C1 segment of cervical spinal cord (tissue), 14 donors: ENCODE measurements at regions not wholly inside any gene's neighbourhood (a gene's known extent, or its start where the extent isn't known, plus 50 kb on each side); places are given as distances from the start of the nearest gene placed in this dataset.

Experiments
- DNase-seq, 14 donors: peaks; one replicate each; lab custom pipeline; 2025; lab: John Stamatoyannopoulos, UW

DNA sequence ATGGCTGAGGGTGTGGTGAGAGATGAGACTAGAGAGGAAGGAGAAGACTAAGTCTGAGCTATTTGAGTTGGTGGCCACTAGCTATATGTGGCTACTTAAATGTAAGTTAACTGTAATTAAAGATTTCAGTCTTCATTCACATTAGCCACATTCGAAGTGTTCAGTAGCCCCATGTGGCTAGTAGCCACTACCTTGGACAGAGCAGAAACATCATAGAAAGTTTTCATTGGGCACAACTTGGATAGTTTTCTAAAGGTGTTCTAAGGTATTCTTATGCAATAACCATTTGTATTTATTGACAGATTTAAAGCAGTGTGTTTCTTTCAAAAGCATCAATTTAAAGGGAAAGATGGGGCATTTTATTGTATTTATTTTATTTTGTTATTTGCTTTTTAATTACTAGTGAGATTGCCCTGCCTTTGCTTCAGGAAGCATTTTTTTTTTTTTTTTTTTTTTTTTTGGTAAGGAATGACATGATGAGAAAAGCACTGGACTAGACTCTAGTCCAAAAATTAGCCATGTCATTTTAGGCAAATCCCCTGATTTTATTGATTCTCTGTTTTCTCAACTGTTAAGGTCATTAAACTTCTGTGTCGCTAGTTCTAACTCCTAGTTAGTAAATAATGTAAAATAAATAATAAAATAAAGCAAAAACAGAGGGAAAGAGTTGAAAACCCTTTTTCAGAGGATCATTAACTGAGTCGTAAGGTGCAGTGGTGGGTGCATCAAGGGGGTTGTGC lies 153.0 kb upstream of the ROBO2 start:
- no peak for DNase-seq

DNA sequence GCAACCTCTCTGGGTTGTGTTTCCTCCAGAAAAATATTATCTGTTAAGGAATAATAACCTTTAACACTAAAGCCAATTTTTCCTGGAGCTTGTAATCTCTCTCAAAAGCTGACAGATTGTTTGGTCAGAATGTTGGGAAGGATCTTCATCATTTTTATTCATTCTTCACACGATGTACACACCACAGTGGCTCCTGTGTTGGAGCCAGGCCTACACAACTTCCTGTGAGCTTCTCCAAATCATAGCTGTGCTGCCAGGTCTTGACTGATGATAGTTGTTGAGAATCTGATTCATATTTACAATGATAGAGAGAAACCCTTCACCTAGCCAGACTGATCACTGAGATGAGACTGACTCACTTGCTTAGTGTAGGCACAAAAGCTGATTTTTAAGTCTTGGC lies 151.0 kb upstream of the ROBO2 start:
- DNase-seq = peak in 1 of 14 donors; percentile 1

DNA sequence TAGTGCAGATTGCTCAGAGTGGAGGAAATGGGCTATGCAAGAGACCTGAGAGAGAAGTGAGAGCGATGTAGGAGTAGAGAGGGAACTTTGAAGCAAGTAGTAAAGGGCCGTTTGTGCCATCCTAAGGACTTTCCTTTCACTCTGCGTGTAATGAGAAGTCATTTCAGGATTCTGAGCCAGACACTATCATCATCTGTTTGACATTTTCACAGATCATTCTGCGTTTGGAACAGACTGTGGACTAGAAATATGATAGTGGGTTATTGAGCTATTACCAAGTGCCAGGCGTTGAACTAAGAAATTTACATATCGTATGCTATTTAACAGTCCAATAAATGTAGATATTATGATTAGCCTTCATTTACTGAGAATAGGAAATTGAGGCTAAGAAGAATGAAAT lies 150.0 kb upstream of the ROBO2 start:
- DNase-seq = no peak

DNA sequence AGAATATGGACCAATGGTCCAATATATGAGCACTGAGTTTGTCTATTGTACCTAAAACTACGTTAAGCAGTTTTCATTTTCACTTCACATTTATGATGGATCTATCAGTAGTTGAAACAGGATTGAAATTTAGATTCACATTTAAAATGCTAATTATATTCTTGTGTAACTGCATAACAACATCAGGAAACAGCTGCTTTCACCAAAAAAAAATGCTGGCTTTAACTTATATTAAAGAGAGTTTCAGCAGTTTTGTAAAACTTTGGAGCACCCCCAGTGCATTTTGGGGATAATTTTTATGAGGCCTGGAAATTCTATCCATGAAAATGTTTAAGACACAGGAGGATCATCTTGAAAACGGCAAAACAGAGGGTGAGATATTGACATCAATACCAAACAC lies 142.8 kb upstream of the ROBO2 start:
- DNase-seq = no peak

DNA sequence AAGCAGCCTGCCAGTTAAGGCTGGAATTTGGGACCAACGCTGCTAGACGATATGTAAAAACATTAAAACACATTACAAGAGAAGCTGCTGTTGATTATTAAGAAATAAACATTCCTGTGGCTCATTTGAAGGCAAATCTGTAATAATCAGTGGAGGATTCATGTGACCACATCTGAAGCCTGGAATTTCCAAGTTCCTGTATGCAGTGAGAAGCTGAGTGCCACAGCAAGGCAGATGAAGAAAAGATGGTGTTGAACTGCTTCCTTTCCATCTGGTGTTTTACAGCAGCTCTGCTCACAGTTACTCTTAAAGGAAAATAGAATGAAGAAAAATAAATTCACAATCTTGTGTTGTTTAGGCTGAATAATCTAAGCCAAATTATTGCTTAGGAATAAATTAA lies 139.3 kb upstream of the ROBO2 start:
- no peak for DNase-seq

DNA sequence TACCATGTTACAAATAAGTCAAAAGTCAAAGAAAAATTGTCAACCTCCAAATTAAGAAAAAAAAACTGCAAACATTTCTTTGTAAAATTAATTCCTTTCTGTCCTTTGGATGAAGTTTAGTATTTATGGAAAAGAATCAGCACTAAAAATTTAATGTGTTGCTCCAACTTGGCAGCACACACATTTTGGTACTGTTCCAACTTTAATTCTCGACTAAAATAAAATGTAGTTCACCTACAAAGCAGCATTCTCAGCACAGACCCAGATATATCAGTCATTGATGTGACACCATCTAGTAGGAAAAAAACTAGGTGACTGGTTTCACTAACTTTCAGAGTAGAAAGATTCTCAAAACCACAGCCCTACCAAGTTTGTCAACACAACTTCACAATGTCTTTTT lies 131.7 kb upstream of the ROBO2 start:
- DNase-seq = no peak

DNA sequence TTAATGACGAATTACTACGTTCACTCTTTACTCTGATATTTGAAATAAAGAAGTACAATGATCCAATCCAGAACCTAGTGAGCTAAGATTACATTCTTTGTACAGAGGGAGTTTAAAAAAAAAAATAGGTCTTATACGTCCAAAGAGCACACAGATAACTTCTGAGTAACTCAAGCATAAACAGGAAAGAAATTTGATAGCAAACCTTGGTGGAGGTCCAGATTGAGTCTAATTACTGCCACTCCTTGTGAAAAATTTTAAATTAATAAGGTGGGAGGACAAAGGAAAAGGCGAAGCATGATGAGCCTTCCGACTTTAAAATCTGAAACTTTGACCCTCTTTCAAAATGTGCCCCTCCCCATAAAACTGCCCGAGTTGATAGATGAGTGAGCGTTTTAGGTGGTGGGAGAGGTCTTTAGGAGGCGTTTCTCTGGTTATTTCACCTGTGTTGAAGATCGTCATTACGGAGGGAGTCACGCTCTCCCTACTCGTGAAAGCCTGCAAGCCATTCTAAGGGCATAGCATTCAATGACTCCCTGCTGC lies 127.0 kb upstream of the ROBO2 start:
- DNase-seq = no peak

DNA sequence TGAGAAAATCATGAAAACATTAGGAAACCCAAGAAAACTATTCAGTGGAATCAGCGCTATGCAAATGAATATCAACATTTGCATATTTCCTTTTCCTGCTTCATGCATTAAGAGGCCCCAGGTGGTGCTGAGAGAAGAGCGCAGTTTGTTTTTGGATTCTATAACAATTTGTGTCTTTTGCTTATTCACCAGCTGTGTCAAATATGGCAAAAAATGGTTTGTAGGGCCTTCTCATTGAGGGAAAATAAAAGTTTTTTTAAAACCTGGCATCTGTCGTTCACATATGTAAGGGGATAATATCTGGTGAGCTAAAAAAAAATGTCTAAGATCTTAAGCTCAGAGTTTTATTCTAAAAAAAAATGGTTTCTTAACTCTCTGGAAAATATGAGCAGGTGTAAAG lies 122.5 kb upstream of the ROBO2 start:
- no peak for DNase-seq

DNA sequence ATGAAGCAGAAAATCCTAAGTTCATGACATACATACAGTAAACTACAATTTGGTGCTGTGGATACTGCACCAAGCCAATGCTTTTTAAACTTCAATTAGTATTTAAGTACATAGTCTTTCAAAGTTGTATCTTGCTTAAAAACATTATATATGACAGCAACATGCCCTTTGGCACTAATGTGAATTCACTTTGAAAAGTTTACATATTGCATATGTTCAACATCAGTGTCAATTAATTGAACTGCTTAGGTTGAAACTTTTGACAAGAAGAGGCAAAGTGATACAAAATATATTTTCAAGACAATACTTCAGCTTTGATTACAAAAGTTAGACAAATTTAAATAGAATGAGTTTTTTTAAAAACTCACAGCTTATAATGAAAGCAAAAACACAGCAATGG lies 119.4 kb upstream of the ROBO2 start:
- no peak for DNase-seq

DNA sequence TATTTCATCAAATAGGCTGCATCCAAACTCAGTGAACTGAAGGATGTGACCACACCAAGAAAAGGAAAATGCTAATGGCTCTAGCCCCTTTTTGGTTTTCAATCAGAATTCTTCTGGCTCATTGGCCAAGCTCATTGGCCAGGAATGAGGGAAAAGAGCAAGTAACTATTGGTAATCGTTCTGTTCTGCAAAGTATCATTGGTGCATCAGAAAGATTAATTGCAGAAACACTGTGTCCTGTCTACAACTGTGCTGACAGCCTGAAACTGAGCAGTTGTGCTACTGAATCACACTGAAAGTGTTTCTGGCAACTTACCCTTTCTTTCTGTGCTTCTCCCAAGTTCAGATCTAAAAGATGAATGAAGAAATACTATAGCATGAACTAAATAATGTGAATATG lies 116.4 kb upstream of the ROBO2 start:
- no peak for DNase-seq

DNA sequence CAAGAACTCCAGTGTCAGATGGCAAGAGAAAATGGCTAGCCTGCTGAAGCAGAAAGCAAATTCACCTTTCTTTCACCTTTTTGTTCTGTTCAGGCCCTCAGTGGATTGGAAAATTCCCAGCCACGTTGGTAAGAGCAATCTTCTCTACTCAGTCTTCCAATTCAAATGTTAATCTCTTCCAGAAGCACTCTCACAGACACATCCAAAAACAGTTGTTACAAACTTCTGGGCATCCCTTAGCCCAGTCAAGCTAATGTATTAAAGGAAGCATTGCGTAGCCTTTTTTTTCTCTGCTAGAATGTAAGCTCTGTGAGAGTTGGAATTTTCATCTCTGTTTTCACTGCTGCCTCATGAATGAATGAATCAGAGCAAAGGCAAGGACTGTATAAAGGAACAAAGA lies 109.2 kb upstream of the ROBO2 start:
- no peak for DNase-seq

DNA sequence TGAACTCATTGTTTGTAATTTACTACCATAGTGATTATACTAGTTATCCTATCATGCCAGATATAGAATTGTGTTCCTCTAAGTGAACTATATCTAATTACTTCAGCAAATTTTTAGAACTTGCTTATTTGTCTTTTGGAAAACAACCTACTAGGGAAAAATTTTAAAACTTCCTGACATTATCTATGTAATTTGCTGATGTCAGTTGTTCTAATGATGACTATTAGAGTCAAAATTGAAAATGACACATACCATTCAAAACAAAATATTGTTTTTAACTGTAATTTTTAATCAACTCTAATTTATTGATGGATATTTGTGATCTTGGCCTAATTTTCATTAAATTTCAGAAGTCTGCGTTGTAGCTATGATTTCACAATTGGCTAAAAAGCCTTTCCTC lies 106.7 kb upstream of the ROBO2 start:
- DNase-seq = no peak

DNA sequence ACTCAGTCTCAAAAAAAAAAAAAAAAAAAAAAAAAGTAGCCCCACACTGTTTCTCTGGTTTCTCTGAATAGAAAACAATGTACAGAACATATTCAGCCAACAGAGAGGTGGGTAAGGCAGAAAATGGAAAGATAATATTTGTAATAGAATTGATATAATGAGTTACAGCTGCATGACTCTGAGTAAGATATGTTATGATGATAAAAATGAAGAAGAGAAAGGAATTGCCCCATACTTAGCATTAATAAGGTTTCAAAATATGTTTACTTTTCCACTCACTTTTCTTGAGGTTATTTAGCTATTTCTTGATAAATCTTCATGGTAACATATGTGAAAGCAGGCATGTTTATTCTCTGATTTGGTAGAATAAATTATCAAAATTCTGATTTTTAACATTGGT lies 100.9 kb upstream of the ROBO2 start:
- DNase-seq = no peak

DNA sequence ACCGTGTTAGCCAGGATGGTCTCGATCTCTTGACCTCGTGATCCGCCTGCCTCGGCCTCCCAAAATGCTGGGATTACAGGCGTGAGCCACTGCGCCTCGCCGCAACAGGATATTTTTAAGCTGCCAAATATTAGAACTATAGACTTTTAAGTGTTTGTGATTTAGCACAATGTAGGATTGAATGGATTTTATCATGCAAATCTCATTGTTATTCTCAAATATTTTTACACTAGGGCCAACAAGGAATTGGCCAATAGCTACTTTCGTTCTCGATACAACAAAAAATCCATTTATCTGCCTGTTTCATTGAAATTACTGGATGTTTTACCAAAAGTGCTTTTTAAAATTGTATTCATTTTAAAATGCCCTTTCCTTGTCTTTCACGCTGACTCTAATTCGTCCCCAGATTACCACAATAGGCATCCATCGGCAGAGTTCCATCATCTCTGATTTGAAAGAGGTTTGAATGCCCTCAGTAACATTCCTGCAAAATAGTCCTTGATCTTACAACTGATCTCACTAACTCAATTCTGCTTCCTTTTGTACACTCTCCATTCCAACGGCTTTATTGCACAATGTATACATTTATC lies 99.6 kb upstream of the ROBO2 start:
- DNase-seq = no peak

DNA sequence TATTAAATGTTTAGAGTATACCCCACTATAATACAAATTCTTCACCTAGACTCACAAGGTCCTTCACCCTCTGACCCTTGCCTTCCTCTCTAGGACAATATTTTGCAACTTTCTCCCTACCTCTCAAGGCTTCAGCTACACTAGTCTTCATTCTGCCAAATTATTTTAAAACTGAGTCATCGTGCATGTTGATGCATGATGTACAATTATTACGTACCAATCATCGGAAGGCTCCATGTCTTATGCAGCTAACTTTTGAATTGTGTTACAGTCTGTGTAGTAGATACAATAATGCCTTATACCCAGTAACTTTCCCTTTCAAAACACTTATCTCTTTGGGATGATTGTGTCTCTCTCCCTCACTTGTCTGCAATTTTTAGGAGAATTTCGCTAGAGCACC lies 98.5 kb upstream of the ROBO2 start:
- no peak for DNase-seq

DNA sequence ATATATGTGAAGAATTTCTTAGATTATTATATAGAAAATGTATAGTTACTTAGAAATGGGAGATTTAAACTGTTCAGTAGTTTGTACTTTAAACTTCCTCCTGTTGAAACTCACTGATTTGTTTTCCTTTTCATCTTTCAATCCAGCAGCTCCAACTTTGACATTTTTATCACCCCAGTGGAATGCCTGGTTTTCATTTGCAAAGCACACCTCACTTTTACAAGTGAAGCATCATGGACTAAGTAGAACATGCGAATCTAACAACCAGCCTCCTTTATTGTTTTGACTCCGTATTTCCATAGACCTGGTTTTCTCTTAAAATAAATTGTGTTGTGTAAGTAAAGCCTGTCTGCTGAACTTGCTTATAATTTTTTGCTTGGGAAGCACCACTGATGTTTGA lies 97.8 kb upstream of the ROBO2 start:
- DNase-seq = no peak

DNA sequence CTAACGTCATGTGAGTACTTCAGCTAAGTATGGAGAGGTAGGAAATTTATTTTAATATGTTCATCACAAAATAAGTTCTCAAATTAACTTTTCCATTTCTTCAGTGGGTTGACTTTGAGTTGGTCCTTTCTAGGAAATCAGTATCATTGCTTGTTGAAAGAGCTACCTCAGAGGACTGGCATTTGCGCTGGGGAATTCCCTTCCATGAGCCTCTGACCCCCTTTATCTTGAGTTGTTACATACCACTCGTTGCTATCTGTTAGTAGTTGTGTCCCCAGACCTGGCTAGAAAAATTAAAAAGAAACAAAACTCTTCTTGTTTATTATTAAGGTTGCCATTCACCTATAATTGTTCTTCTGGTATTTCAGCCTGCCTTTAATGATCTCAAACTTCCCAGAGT lies 96.8 kb upstream of the ROBO2 start:
- no peak for DNase-seq

DNA sequence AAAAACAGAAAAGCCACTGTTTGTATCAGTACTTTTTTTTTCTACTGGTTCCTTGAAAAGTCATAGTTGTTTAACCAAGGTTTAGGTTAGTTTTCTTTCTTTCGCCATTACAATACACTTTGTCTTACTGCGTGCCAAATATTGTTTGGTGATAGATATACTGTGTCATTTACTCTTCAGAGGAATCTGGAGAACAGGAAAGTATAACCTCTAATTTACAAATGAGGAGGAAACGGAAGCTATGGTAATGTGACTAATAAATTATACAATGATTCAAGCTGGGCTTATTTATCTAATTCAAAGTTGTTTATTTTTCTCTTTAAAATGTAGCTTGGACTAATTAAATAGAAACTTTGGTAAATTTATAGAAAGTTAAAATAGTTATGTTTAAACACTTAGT lies 96.2 kb upstream of the ROBO2 start:
- DNase-seq = no peak

DNA sequence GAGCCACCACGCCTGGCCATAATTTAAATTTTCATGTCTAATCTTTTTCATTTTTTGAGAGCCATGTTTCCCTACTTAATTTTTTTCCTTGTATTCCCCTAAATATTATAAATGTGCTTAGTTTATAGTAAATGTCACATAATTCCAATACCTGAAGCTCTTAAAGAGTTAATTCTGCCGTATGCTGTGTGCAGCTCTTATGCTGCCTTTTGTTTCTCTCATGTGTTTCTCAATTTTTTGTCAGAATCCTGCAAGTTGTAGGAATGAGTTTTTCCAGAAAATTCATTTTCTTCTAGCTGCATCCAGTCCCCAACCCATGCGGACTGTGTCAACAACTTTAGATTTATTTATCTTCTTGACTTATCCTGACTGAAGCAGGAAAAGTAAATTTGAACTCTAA lies 90.9 kb upstream of the ROBO2 start:
- DNase-seq = no peak

DNA sequence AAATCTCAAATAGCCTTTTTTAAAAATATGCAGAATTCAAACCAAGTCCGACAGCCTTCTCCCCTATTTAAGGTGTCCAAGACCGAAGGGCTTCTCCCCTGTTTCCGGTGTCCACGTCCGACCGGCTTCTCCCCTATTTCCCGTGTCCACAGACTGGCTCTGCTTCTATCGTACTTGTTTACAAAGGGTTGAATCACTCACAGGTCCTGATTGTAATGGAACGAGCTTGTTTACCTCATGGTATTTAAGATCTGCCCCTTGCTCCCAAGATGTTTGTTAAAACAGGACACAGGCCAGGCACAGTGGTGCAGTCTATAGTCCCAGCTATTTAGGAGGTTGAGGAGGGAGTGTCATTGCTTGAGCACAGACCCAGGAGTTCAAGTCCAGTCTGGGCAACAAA lies 90.4 kb upstream of the ROBO2 start:
- no peak for DNase-seq

DNA sequence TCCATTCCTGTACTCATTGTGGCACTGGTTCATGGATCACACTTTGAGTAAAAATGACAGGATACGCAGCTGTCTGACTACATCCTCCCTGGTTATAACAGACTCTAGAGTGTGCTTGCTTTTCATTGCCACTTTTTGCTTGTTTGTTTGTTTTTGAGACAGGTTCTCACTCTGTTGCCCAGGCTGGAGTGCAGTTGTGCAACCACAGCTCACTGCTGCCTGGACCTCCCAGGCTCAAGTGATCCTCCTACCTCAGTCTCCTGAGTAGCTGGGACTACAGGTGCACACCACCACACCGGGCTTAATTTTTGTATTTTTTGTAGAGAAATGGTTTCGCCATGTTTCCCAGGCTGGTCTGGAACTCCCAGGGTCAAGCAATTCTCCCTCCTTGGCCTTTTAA lies 89.3 kb upstream of the ROBO2 start:
- no peak for DNase-seq

DNA sequence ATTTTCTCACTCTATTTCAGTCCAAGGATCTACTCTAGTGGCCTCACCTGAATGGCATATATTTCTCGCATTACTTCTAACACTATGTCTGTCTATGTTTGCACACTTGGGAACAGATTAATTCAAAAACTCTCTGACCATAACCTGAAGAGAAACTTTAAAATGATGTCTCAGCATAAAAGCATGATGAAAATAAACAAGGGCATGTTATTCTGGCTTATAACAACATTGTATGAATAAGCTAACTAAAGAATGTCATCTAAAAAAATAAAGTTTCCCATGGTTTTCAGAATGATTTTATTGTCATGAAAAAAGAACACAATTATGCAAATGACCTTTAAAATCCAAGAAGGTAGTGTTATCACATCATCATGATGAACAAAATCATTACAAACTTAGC lies 85.5 kb upstream of the ROBO2 start:
- no peak for DNase-seq

DNA sequence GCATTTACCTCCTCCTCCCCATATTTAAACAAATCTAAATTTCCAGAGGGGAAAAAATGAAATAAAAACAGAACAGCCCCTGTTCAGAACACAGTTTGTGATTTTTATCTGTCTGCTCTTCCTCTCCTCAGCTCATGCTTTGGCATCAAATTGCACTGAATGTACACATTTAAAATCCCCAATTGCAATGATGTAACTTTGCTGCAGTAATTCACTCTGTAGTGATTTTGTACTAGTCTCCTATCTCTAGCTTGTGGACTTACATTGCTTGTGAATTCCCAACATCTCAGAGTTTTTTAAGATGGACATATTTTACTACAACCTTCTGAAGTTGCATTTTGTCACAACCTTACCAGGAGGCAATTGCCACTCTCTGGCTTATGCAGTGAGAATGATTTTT lies 81.6 kb upstream of the ROBO2 start:
- no peak for DNase-seq

DNA sequence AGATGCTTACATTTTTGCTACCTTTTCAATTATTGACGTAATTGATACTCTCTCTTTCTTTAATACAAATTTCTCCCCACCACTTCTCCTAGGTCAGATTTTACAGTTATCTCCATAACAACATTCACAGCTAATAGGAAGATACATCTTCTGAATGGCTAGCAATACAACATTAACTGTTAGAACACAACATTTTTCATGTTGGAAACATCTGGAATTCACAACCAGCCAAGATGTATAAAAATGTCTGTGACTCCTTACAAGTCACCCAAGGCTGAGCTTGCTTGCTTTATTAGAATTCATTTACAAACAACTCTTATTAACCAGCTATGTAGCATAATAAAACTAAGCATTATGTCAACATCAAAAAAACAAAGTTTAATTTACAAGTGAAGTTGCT lies 81.0 kb upstream of the ROBO2 start:
- DNase-seq = no peak
